K562 (cell line): ENCODE measurements at regions not wholly inside any gene's neighbourhood (a gene's known extent, or its start where the extent isn't known, plus 50 kb on each side); places are given as distances from the start of the nearest gene placed in this dataset.

ENCODE experiments used
- DLX4 ChIP-seq: fragments of 250-450 bp; sonication (Bioruptor Pico); IDR thresholded peaks from 2 replicates; pipeline ENCODE4 v1.6.1; 2021; ENCODE audit warnings: mild to moderate bottlenecking
- DMBX1 ChIP-seq: fragments of 250-450 bp; sonication (Bioruptor Pico); IDR thresholded peaks from 2 replicates; pipeline ENCODE4 v1.8.0; 2022; ENCODE audit warnings: inconsistent platforms, mild to moderate bottlenecking, moderate library complexity, borderline replicate concordance
- HDAC2 ChIP-seq: fragments of 450-650 bp; IDR thresholded peaks from 2 replicates; pipeline ENCODE4 v1.6.1; 2016; ENCODE audit warnings: mild to moderate bottlenecking
- L3MBTL2 ChIP-seq: fragments of 450-650 bp; IDR thresholded peaks from 2 replicates; pipeline ENCODE4 v1.6.1; 2016; ENCODE audit warnings: mild to moderate bottlenecking, moderate library complexity
- RERE ChIP-seq: sonication (generic); formaldehyde crosslinking; IDR thresholded peaks from 2 replicates; pipeline ENCODE4 v1.8.0; 2023; ENCODE audit warnings: missing genetic modification reagents, mild to moderate bottlenecking, borderline replicate concordance
- SMAD2 ChIP-seq: fragments of 150-350 bp; IDR thresholded peaks from 2 replicates; pipeline ENCODE4 v1.6.1; 2014; ENCODE audit warnings: low read depth, mild to moderate bottlenecking, low read length
- STAT5B ChIP-seq: fragments of 250-450 bp; sonication (Bioruptor Pico); IDR thresholded peaks from 2 replicates; pipeline ENCODE4 v1.8.0; 2021; ENCODE audit warnings: mild to moderate bottlenecking, inconsistent platforms
- TAF1 ChIP-seq: IDR thresholded peaks from 2 replicates; pipeline ENCODE4 v1.6.1; 2011; ENCODE audit warnings: mild to moderate bottlenecking, low read length, moderate library complexity; ENCODE audit not compliant: insufficient read depth, control insufficient read depth, severe bottlenecking; ENCODE audit errors: extremely low read depth
- ZNF785 ChIP-seq: fragments of 250-450 bp; sonication (Bioruptor Pico); IDR thresholded peaks from 2 replicates; pipeline ENCODE4 v1.4.0; 2020; ENCODE audit warnings: mild to moderate bottlenecking

- TF ChIP-seq RERE (CRISPR knock-in tag), result no peak
- no peak for TF ChIP-seq SMAD2
- TF ChIP-seq HDAC2, result 0 out of 2 replicates have a peak, but pooled peaks have one; percentile 36
- peak; percentile 81 for TF ChIP-seq L3MBTL2
- peak; percentile 62; the same call in 1 of the 2 replicates for TF ChIP-seq DMBX1 (CRISPR knock-in tag)
- no peak for TF ChIP-seq TAF1
- no peak for TF ChIP-seq ZNF785 (CRISPR knock-in tag)
- TF ChIP-seq DLX4 (CRISPR knock-in tag), result no peak
- no peak for TF ChIP-seq STAT5B (CRISPR knock-in tag)
Observed at GRCh38 chr1:226798427-226799411, 59.6 kb upstream of the ITPKB start (continued).
